ENCODE measurements at regions not wholly inside any gene's neighbourhood (a gene's known extent, or its start where the extent isn't known, plus 50 kb on each side); places are given as distances from the start of the nearest gene placed in this dataset.

DNA sequence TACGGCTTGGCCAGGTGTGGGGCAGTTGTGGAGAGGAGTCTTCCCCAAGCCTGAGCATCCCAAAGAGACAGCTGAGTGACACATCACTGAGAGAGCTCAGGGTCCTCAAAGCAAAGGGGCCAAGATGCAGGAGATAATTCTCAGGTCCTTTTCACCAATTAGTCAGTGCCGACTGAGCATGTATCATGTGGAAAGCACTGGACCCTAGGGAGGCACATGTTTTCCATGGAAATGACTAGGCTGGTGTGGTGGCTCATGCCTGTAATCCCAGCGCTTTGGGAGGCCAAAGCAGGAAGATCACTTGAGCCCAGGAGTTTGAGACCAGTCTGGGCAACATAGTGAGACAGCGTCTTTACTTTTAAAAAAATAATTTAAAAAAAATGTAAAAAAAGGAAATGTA, 67.3 kb upstream of the PRPS1 start:
- Histone ChIP-seq H3K36me3 (no peaks in the 10 kb centered on the region), H3K27ac (no peak overlapping the region), H3K4me1 (no peaks in the 10 kb centered on the region), H3K4me3 (no peak overlapping the region), H3K9me3 (no peaks in the 10 kb centered on the region), H3K27me3 (peaks cover 0 to 8% (median 0%) of the 10 kb centered on the region in 9 donors)
- TF ChIP-seq POLR2A (IDR thresholded peaks at IDR 0.05) = no peak
- TF ChIP-seq, protein P1, sequence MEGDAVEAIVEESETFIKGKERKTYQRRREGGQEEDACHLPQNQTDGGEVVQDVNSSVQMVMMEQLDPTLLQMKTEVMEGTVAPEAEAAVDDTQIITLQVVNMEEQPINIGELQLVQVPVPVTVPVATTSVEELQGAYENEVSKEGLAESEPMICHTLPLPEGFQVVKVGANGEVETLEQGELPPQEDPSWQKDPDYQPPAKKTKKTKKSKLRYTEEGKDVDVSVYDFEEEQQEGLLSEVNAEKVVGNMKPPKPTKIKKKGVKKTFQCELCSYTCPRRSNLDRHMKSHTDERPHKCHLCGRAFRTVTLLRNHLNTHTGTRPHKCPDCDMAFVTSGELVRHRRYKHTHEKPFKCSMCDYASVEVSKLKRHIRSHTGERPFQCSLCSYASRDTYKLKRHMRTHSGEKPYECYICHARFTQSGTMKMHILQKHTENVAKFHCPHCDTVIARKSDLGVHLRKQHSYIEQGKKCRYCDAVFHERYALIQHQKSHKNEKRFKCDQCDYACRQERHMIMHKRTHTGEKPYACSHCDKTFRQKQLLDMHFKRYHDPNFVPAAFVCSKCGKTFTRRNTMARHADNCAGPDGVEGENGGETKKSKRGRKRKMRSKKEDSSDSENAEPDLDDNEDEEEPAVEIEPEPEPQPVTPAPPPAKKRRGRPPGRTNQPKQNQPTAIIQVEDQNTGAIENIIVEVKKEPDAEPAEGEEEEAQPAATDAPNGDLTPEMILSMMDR (IDR thresholded peaks at IDR 0.05) = no peak
- no peak for ATAC-seq
- DNase-seq = no peak
- intact Hi-C loops (cut with DNase I) = no loop called here
- whole genome bisulfite sequencing, 4 donors = 77 to 93% (median 83%) methylated on average over 3 to 4 of the region's 4 CpGs

DNA sequence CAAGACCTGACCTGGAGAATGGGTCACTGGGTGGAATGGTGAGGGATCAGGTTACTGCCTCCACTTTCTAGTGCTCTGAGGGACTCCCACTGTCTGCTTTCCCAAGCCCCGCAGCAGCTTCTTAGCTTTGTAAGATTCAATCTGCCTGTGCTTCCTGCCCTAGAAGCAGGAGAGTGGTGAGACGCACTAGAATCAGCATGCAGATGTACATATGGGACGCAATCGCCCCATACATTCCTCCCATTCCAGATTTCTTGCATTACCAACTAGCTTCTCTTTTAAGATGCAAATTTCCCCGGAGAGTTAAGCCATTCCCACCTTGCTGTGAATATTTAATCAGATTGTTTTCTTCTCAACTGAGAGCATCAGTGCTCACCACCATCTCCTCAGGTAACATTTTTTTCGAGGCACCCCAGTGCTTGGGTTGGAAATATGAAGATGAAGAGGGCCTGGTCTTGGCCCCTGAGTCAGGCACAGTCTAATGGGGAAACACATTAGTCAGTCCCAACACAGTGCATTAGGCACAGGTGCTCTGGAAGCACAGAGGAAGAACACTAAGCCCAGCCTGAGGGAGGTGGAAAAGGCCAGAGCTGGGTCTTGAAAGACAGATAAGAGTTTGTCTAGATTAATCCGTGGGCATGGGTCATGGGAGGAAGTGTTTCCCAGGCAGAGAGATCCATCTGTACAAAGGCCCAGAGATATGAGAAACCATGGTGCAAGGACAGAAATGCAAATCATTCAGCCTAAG, 66.7 kb upstream of the PRPS1 start:
- no peak for ATAC-seq
- H3K27ac ChIP-seq = no peak overlapping the region
- 47 to 54% (median 49%) methylated on average over 7 of the region's 7 CpGs for WGBS, 4 donors
- intact Hi-C loops (cut with DNase I) = no loop called here
- DNase-seq = no peak
- H3K27me3 ChIP-seq = peaks cover 0 to 8% (median 0%) of the 10 kb centered on the region in 9 donors
- H3K4me3 ChIP-seq = no peak overlapping the region
- no peaks in the 10 kb centered on the region for H3K9me3 ChIP-seq
- TF ChIP-seq, protein P1 (IDR thresholded peaks at IDR 0.05) = no peak
- no peak for TF ChIP-seq POLR2A (IDR thresholded peaks at IDR 0.05)
- no peaks in the 10 kb centered on the region for H3K36me3 ChIP-seq
- no peaks in the 10 kb centered on the region for H3K4me1 ChIP-seq

DNA sequence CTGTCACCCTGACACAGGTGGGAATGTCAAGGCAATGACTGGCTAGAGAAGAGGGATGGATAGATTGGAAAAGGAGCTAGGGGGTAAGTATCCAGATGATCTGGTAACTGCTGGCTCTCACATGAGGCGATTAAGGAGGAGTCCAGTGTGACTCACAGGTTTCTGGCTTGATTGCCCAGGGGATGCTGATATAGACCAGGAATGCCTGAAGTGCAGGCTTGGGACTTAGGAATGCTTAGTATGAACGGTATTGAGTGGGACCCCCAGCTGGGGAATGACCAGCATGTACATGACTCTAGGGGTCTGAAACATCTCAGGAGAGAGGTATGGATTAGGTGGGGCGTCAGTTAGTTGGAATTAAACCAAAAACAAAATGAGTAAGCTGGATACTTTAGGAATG, 65.8 kb upstream of the PRPS1 start:
- ATAC-seq = no peak
- Histone ChIP-seq H3K27ac (no peak overlapping the region), H3K36me3 (no peaks in the 10 kb centered on the region), H3K4me1 (no peaks in the 10 kb centered on the region), H3K9me3 (no peaks in the 10 kb centered on the region), H3K27me3 (peaks cover 0 to 8% (median 0%) of the 10 kb centered on the region in 9 donors), H3K4me3 (no peak overlapping the region)
- intact Hi-C loops (cut with DNase I) = no loop called here
- TF ChIP-seq, protein P1 (IDR thresholded peaks at IDR 0.05) = no peak
- no peak for TF ChIP-seq POLR2A (IDR thresholded peaks at IDR 0.05)
- WGBS, 4 donors = 68 to 78% (median 72%) methylated on average over 3 of the region's 3 CpGs
- no peak for DNase-seq

DNA sequence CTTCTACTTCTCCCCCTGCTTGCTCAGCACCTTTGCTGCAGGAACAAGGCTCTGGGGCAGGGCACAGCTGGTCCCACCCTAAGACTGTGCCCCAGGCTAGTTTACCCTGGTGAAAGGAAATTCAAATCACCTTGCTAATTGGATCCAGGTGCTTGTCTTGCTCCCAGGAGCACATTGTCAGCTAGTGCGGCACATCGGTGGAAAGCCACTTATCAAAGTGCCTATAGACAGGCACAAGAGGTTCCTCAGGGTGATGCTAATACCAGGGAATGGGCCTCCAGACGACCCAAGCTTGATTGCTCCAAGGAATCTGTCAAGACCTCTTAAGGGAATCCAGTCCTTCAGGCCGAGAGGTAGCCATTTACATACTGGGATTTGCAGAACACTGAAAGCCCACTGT, 64.5 kb upstream of the PRPS1 start:
- Histone ChIP-seq H3K4me3 (no peak overlapping the region), H3K27ac (no peak overlapping the region), H3K9me3 (no peaks in the 10 kb centered on the region), H3K36me3 (no peaks in the 10 kb centered on the region), H3K27me3 (peaks cover 0 to 8% (median 0%) of the 10 kb centered on the region in 9 donors), H3K4me1 (no peaks in the 10 kb centered on the region)
- DNase-seq = no peak
- ATAC-seq = no peak
- 52 to 85% (median 78%) methylated on average over 3 to 4 of the region's 4 CpGs for WGBS, 4 donors
- intact Hi-C loops (cut with DNase I) = no loop called here
- TF ChIP-seq, protein P1 (IDR thresholded peaks at IDR 0.05) = no peak
- no peak for TF ChIP-seq POLR2A (IDR thresholded peaks at IDR 0.05)

All from heart left ventricle (tissue), 16 donors.